HFFc6 (cell line): ENCODE measurements at regions not wholly inside any gene's neighbourhood (a gene's known extent, or its start where the extent isn't known, plus 50 kb on each side); places are given as distances from the start of the nearest gene placed in this dataset.
"Not testable (repeated sequence)": the region's sequence is repeated elsewhere in the genome, so short reads cannot be mapped to it uniquely, and the experiment has no call there.

Experiments used
- DNase-seq: peaks from one replicate; pipeline ENCODE4 v3.0.0-alpha.2; 2018
- H3K27ac Mint-ChIP-seq: 2 replicates; pipeline ENCODE4 v1.8.0; 2020; ENCODE audit warnings: mild to moderate bottlenecking, mixed read lengths
- H3K27me3 Mint-ChIP-seq: 2 replicates; pipeline ENCODE4 v1.8.0; 2021; ENCODE audit warnings: mild to moderate bottlenecking, moderate library complexity, mixed read lengths; ENCODE audit not compliant: insufficient read depth
- H3K36me3 Mint-ChIP-seq: 2 replicates; pipeline ENCODE4 v1.8.0; 2021; ENCODE audit warnings: low read depth, mixed read lengths
- H3K4me1 Mint-ChIP-seq: 2 replicates; pipeline ENCODE4 v1.8.0; 2020; ENCODE audit warnings: low read depth, mixed read lengths
- H3K4me3 Mint-ChIP-seq: 2 replicates; pipeline ENCODE4 v1.8.0; 2020; ENCODE audit warnings: mild to moderate bottlenecking, moderate library complexity, mixed read lengths
- H3K9me3 Mint-ChIP-seq: 2 replicates; pipeline ENCODE4 v1.8.0; 2020; ENCODE audit warnings: mild to moderate bottlenecking, mixed read lengths
- CTCF ChIP-seq: fragments of 200-600 bp; sonication (generic); IDR thresholded peaks from 2 replicates; pipeline ENCODE4 v1.5.0; 2021; ENCODE audit warnings: antibody characterized with exemption, mild to moderate bottlenecking

GRCh38 chr15:79610021-79610420 is 177.9 kb downstream of the MINAR1 start:
- Mint-ChIP-seq H3K9me3 (no peaks in the 10 kb centered on the region), H3K36me3 (no peaks in the 10 kb centered on the region), H3K4me1 (no peaks in the 10 kb centered on the region), H3K4me3 (no peak overlapping the region), H3K27me3 (peaks cover 15% of the 10 kb centered on the region), H3K27ac (no peak overlapping the region)
- TF ChIP-seq CTCF = no peak
- no peak for DNase-seq

GRCh38 chr15:79615754-79616153 is 183.6 kb downstream of the MINAR1 start:
- no peak for TF ChIP-seq CTCF
- no peak overlapping the region for H3K4me3 Mint-ChIP-seq

GRCh38 chr15:79617071-79617470 is 184.9 kb downstream of the MINAR1 start:
- Mint-ChIP-seq H3K36me3 (no peaks in the 10 kb centered on the region), H3K27me3 (no peaks in the 10 kb centered on the region; the same call in none of the 2 replicates), H3K9me3 (no peaks in the 10 kb centered on the region), H3K27ac (no peak overlapping the region), H3K4me3 (no peak overlapping the region), H3K4me1 (peaks cover 19% of the 10 kb centered on the region)
- no peak for DNase-seq
- TF ChIP-seq CTCF = no peak

More at GRCh38 chr15:79615754-79616153, 183.6 kb downstream of the MINAR1 start:
- no peak for DNase-seq
- Mint-ChIP-seq H3K27me3 (no peaks in the 10 kb centered on the region; the same call in 1 of the 2 replicates), H3K27ac (no peak overlapping the region), H3K9me3 (no peaks in the 10 kb centered on the region), H3K4me1 (peaks cover 12% of the 10 kb centered on the region), H3K36me3 (no peaks in the 10 kb centered on the region)

- peaks cover 19% of the 10 kb centered on the region for H3K4me1 Mint-ChIP-seq
- TF ChIP-seq CTCF = no peak
- peak; percentile 83 for DNase-seq
- H3K9me3 Mint-ChIP-seq = no peaks in the 10 kb centered on the region
- peak overlapping the region; percentile 60; the same call in 1 of the 2 replicates for H3K27ac Mint-ChIP-seq
- no peaks in the 10 kb centered on the region for H3K36me3 Mint-ChIP-seq
- peak overlapping the region; percentile 1; the same call in 1 of the 2 replicates for H3K4me3 Mint-ChIP-seq
- H3K27me3 Mint-ChIP-seq = no peaks in the 10 kb centered on the region; the same call in none of the 2 replicates
Measured at GRCh38 chr15:79620112-79620857, 188.1 kb downstream of the MINAR1 start.

GRCh38 chr15:79621805-79622204 is 189.7 kb downstream of the MINAR1 start:
- not testable (repeated sequence) for H3K36me3 Mint-ChIP-seq, H3K4me3 Mint-ChIP-seq, H3K27me3 Mint-ChIP-seq, H3K9me3 Mint-ChIP-seq, DNase-seq, H3K27ac Mint-ChIP-seq
- peaks cover 19% of the 10 kb centered on the region for H3K4me1 Mint-ChIP-seq

- DNase-seq = no peak
- Mint-ChIP-seq H3K27me3 (peaks cover 2% of the 10 kb centered on the region), H3K4me1 (peaks cover 19% of the 10 kb centered on the region), H3K9me3 (no peaks in the 10 kb centered on the region), H3K27ac (no peak overlapping the region), H3K4me3 (no peak overlapping the region), H3K36me3 (no peaks in the 10 kb centered on the region)
- no peak for TF ChIP-seq CTCF
Measured at GRCh38 chr15:79623488-79623887, 191.4 kb downstream of the MINAR1 start.
